ENCODE measurements at regions not wholly inside any gene's neighbourhood (a gene's known extent, or its start where the extent isn't known, plus 50 kb on each side); places are given as distances from the start of the nearest gene placed in this dataset.

GRCh38 chr2:239475161-239476028, 74.6 kb upstream of the HDAC4 start:
- no peak for DNase-seq (ENCODE audit: low read depth, low spot score)

- DNase-seq (ENCODE audit: low read depth, low spot score), result no peak
These were observed 72.5 kb upstream of the HDAC4 start for GRCh38 chr2:239473211-239473805.

DNA sequence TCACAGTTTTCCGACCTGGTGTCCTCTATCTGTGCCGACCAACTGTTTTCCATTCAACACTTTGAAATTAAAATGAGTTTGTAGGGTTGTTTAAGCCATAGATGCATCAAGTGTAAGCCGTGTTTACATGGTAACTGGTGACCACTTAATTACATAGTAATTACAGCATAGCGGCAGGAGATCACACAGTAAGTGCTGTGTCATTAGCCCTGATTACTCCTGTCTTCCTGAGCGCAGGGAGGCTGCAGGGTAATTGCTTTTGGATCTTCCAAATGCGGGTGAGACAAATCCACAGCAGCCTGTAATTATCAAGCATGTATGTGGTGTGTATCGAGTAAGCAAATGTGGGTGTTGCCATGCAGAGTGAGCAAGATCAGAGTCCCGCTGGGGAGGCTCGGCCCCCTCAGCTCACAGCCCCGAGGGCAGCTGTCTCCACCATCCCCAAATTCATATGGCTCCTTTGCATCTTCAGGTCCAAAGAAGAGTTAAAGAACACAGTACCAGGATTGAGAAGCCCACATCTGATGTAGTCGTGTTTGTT, 71.5 kb upstream of the HDAC4 start:
- no peak for DNase-seq (ENCODE audit: low read depth, low spot score)

- no peak for DNase-seq (ENCODE audit: low read depth, low spot score)
These were observed 70.4 kb upstream of the HDAC4 start for GRCh38 chr2:239471011-239471792.

DNA sequence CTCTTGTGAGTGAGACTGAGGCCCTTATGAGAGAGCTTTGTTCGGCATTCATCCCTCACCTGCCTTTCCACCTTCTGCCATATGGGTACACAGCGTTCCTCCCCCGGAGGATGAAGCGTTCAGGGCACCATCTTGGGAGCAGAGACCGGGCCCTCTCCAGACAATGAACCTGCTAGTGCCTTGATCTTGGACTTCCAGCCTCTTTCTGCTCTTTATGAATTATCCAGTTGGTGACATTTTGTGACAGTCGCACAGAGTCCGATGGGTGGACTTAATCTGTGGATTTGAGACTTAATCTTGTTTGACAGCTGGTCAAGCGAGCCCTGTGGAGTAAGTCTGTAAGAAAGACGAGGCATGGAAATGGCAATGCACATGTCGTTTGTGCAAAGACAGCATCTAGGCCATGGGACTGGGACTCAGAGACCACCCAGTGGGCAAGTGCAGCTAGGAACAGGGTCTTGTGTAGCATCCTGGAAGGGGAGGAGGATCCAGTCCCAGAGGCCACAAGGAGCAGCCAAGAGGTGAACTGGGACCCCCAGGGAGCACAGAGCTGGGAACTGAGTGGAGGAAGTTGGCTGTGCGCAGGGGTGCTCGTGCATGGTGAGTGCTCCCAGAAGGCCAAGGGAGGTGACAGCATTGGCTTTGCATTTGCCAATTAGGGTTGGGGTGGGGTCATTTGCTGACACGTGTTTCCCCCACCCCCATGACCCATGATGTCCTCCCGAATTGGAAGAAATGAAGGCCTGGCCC, 69.5 kb upstream of the HDAC4 start:
- DNase-seq (ENCODE audit: low read depth, low spot score), result no peak

- DNase-seq (ENCODE audit: low read depth, low spot score), result no peak
These were observed 68.5 kb upstream of the HDAC4 start for GRCh38 chr2:239469106-239469960.

DNA sequence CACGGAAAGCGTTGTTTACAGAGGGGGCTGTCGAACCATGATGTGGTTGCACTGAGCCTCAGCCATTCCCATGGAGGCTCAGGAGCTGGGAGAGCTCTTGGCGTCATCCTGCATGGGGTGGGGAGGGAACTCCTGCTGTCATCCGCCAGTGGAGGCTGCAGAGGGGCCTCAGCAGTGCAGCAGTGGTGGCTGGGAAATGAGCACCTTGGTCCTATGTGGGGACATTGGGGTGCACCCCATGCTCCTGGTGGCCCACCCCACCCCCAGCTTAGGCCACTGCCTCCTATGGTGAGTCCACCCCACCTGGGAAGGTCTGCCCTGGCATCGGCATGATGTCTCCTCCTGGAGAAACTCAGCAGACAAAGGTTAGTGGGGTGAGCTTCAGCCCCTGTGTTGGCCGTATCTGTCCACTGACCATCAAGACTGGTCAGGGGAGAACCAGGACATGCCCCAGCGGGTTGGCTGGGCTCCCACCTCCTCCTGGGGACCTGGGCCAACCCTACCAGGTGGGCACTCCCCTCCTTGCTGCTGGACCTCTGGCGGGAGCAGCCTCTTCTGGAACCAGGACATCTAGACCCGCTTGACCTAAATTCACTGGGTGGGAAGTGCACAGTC, 67.8 kb upstream of the HDAC4 start:
- DNase-seq (ENCODE audit: low read depth, low spot score), result no peak

- no peak for DNase-seq (ENCODE audit: low read depth, low spot score)
These were observed 67.2 kb upstream of the HDAC4 start for GRCh38 chr2:239467956-239468490.

GRCh38 chr2:239467281-239467955, 66.6 kb upstream of the HDAC4 start:
- no peak for DNase-seq (ENCODE audit: low read depth, low spot score)

GRCh38 chr2:239466755-239467271, 66.0 kb upstream of the HDAC4 start:
- no peak for DNase-seq (ENCODE audit: low read depth, low spot score)

DNA sequence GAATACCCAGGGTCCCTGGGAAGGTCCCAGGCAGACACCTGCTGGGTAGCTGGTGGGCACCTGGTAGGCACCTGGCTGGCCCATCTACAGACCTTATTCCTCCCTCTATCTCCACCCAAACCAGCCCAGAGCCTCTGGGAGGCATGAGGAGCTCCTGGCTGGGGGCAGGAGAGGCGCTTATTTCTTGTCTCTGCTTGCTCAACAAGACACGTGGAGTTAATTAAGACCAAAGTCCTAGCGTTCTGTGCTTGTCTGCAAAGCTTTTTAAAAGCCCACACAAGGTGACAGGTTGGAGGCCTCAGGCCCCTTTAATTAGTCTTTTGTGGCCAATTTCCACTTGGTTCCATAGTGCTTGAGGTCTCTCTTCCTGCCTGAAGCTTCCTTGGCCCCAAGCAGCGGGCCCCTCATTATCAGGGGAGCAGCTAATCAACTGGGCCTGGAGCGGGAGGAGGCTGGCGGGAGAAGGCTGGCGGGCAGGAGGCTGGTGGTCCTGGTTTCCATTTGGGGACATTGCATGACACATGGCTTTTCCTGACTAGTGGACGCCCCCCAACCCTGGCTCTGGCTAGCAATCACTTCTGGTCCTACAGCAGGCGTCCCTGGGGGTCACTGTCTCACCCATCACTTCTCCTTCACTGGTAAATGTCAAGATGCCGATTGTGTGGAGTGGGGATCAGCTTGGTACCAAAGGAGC, 65.4 kb upstream of the HDAC4 start:
- DNase-seq (ENCODE audit: low read depth, low spot score), result no peak

- DNase-seq (ENCODE audit: low read depth, low spot score), result no peak
These were observed 64.5 kb upstream of the HDAC4 start for GRCh38 chr2:239465017-239466001.

- no peak for DNase-seq (ENCODE audit: low read depth, low spot score)
These were observed 63.6 kb upstream of the HDAC4 start for GRCh38 chr2:239464166-239465016.

GRCh38 chr2:239463541-239464165, 62.8 kb upstream of the HDAC4 start:
- DNase-seq (ENCODE audit: low read depth, low spot score), result no peak

- no peak for DNase-seq (ENCODE audit: low read depth, low spot score)
These were observed 62.1 kb upstream of the HDAC4 start for GRCh38 chr2:239462671-239463506.
